ENCODE measurements at regions not wholly inside any gene's neighbourhood (a gene's known extent, or its start where the extent isn't known, plus 50 kb on each side); places are given as distances from the start of the nearest gene placed in this dataset.

GRCh38 chr1:69320757-69321211 lies 246.9 kb upstream of the LRRC7 start:
- no peak for DNase-seq (ENCODE audit: low spot score)

- DNase-seq (ENCODE audit: low spot score) = no peak
Measured at GRCh38 chr1:69321311-69321710, 246.4 kb upstream of the LRRC7 start.

- no peak for DNase-seq (ENCODE audit: low spot score)
Measured at GRCh38 chr1:69328186-69328585, 239.5 kb upstream of the LRRC7 start.

- DNase-seq (ENCODE audit: low spot score) = no peak
Measured at GRCh38 chr1:69363236-69363635, 204.5 kb upstream of the LRRC7 start.

GRCh38 chr1:69373520-69373919 lies 194.2 kb upstream of the LRRC7 start:
- no peak for DNase-seq (ENCODE audit: low spot score)

GRCh38 chr1:69376408-69376807 lies 191.3 kb upstream of the LRRC7 start:
- DNase-seq (ENCODE audit: low spot score) = no peak

- no peak for DNase-seq (ENCODE audit: low spot score)
Measured at GRCh38 chr1:69377507-69377906, 190.2 kb upstream of the LRRC7 start.

GRCh38 chr1:69388044-69388443 lies 179.7 kb upstream of the LRRC7 start:
- DNase-seq (ENCODE audit: low spot score) = no peak

GRCh38 chr1:69400128-69400527 lies 167.6 kb upstream of the LRRC7 start:
- no peak for DNase-seq (ENCODE audit: low spot score)

GRCh38 chr1:69401879-69402278 lies 165.8 kb upstream of the LRRC7 start:
- DNase-seq (ENCODE audit: low spot score) = no peak

- no peak for DNase-seq (ENCODE audit: low spot score)
Measured at GRCh38 chr1:69403756-69404320, 163.9 kb upstream of the LRRC7 start.

- DNase-seq (ENCODE audit: low spot score) = no peak
Measured at GRCh38 chr1:69404486-69404885, 163.2 kb upstream of the LRRC7 start.

GRCh38 chr1:69406244-69406643 lies 161.5 kb upstream of the LRRC7 start:
- DNase-seq (ENCODE audit: low spot score) = no peak

- no peak for DNase-seq (ENCODE audit: low spot score)
Measured at GRCh38 chr1:69409731-69410456, 157.8 kb upstream of the LRRC7 start.

GRCh38 chr1:69410457-69410850 lies 157.3 kb upstream of the LRRC7 start:
- DNase-seq (ENCODE audit: low spot score) = no peak

GRCh38 chr1:69410893-69411292 lies 156.8 kb upstream of the LRRC7 start:
- DNase-seq (ENCODE audit: low spot score) = no peak

GRCh38 chr1:69411617-69412016 lies 156.1 kb upstream of the LRRC7 start:
- DNase-seq (ENCODE audit: low spot score) = no peak

GRCh38 chr1:69413129-69413528 lies 154.6 kb upstream of the LRRC7 start:
- no peak for DNase-seq (ENCODE audit: low spot score)

- DNase-seq (ENCODE audit: low spot score) = no peak
Measured at GRCh38 chr1:69414574-69414973, 153.1 kb upstream of the LRRC7 start.

GRCh38 chr1:69421286-69421685 lies 146.4 kb upstream of the LRRC7 start:
- DNase-seq (ENCODE audit: low spot score) = no peak

- DNase-seq (ENCODE audit: low spot score) = no peak
Measured at GRCh38 chr1:69425871-69426270, 141.9 kb upstream of the LRRC7 start.

- DNase-seq (ENCODE audit: low spot score) = no peak
Measured at GRCh38 chr1:69426401-69426800, 141.3 kb upstream of the LRRC7 start.

GRCh38 chr1:69433073-69433472 lies 134.6 kb upstream of the LRRC7 start:
- no peak for DNase-seq (ENCODE audit: low spot score)

- no peak for DNase-seq (ENCODE audit: low spot score)
Measured at GRCh38 chr1:69436151-69436550, 131.6 kb upstream of the LRRC7 start.
